Astrocyte (in vitro differentiated cells and primary cell): ENCODE measurements at regions not wholly inside any gene's neighbourhood (a gene's known extent, or its start where the extent isn't known, plus 50 kb on each side); places are given as distances from the start of the nearest gene placed in this dataset.

Experiments
- DNase-seq: peaks from one replicate; pipeline ENCODE4 v3.0.0-alpha.2; 2010; ENCODE audit warnings: low read depth
- FAIRE-seq: peaks from 2 replicates; lab custom pipeline; 2011; peaks lifted over from hg19 to GRCh38; lab: Jason Lieb, UNC
- H2AFZ ChIP-seq: 2 replicates; pipeline ENCODE4 v1.6.0; 2012; ENCODE audit warnings: low read depth, low read length, inconsistent platforms
- H3K27ac ChIP-seq: 2 replicates; pipeline ENCODE4 v1.5.1; 2011; ENCODE audit warnings: low read depth, low read length, inconsistent platforms
- H3K27me3 ChIP-seq: 2 replicates; pipeline ENCODE4 v1.6.0; 2011; ENCODE audit warnings: low read length, inconsistent platforms; ENCODE audit not compliant: insufficient read depth
- H3K36me3 ChIP-seq: 2 replicates; pipeline ENCODE4 v1.5.1; 2011; ENCODE audit warnings: low read length, inconsistent platforms; ENCODE audit not compliant: insufficient read depth
- H3K4me1 ChIP-seq: 2 replicates; pipeline ENCODE4 v1.5.1; 2011; ENCODE audit warnings: low read length, inconsistent platforms; ENCODE audit not compliant: insufficient read depth
- H3K4me2 ChIP-seq: 2 replicates; pipeline ENCODE4 v1.6.0; 2012; ENCODE audit warnings: low read length, inconsistent platforms
- H3K4me3 ChIP-seq: 2 replicates; pipeline ENCODE4 v1.5.1; 2011; ENCODE audit warnings: low read depth, mild to moderate bottlenecking, low read length, inconsistent platforms; ENCODE audit not compliant: insufficient read depth
- H3K79me2 ChIP-seq: 2 replicates; pipeline ENCODE4 v1.6.0; 2012; ENCODE audit warnings: mild to moderate bottlenecking, low read length, inconsistent platforms; ENCODE audit not compliant: insufficient read depth
- H3K9ac ChIP-seq: 2 replicates; pipeline ENCODE4 v1.6.0; 2012; ENCODE audit warnings: mild to moderate bottlenecking, low read length, inconsistent platforms
- H3K9me3 ChIP-seq: 2 replicates; pipeline ENCODE4 v1.5.1; 2012; ENCODE audit warnings: low read depth, mild to moderate bottlenecking, low read length, inconsistent platforms; ENCODE audit not compliant: insufficient read depth
- H4K20me1 ChIP-seq: 2 replicates; pipeline ENCODE4 v1.6.0; 2012; ENCODE audit warnings: low read length, inconsistent platforms; ENCODE audit not compliant: insufficient read depth
- H3K27ac Mint-ChIP-seq: one replicate; pipeline ENCODE4 v1.8.0; 2021; ENCODE audit warnings: mild to moderate bottlenecking, mixed read lengths; ENCODE audit not compliant: unreplicated experiment
- H3K27me3 Mint-ChIP-seq: one replicate; pipeline ENCODE4 v1.8.0; 2021; ENCODE audit warnings: low read depth, mixed read lengths; ENCODE audit not compliant: unreplicated experiment
- H3K36me3 Mint-ChIP-seq: one replicate; pipeline ENCODE4 v1.8.0; 2021; ENCODE audit warnings: low read depth, mixed read lengths; ENCODE audit not compliant: unreplicated experiment
- H3K4me1 Mint-ChIP-seq: one replicate; pipeline ENCODE4 v1.8.0; 2021; ENCODE audit warnings: low read depth, mixed read lengths; ENCODE audit not compliant: unreplicated experiment
- H3K4me3 Mint-ChIP-seq: one replicate; pipeline ENCODE4 v1.8.0; 2021; ENCODE audit warnings: mild to moderate bottlenecking, moderate library complexity, mixed read lengths; ENCODE audit not compliant: unreplicated experiment
- H3K9me3 Mint-ChIP-seq: one replicate; pipeline ENCODE4 v1.8.0; 2021; ENCODE audit warnings: mild to moderate bottlenecking, mixed read lengths; ENCODE audit not compliant: unreplicated experiment
- EZH2 ChIP-seq: IDR thresholded peaks from 2 replicates; pipeline ENCODE4 v1.6.1; 2012; ENCODE audit warnings: mild to moderate bottlenecking, low read length, inconsistent platforms; ENCODE audit not compliant: insufficient read depth
- TF ChIP-seq, protein P1 (sequence below): IDR thresholded peaks from 2 replicates; pipeline ENCODE4 v1.5.1; 2011; ENCODE audit warnings: low read depth, mild to moderate bottlenecking, inconsistent platforms, low read length, moderate library complexity; ENCODE audit not compliant: insufficient read depth

DNA sequence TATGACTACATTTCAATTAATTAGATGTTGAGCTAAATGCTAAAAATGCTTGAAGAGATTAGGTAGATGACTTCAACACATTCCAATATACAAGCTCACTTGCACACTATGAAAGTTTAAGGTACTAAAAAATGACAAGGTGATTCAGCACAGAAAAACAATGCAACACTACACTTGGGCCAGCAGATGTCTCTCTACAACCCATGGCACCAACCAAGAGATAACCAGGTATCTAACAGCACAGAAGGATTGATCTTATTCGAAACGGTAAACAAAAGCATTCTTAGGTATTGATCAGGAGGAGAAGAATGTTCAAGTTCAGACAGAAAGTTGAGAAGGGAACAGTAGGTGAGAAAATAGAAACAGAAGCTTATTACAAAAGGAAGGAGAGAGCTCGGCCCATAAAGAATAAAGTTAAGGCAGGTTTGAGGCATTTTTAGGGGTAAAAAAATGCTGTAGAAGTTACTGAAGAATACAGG is 248.2 kb upstream of the KLF14 start:
- peak; percentile 64 for FAIRE-seq
- DNase-seq: peak; percentile 53
- Histone ChIP-seq H3K9me3 (no peaks in the 10 kb centered on the region), H2AFZ (no peak overlapping the region), H3K36me3 (no peaks in the 10 kb centered on the region), H3K27ac (no peak overlapping the region), H3K4me1 (no peaks in the 10 kb centered on the region), H3K4me2 (no peak overlapping the region), H3K27me3 (no peaks in the 10 kb centered on the region), H3K9ac (no peak overlapping the region), H3K79me2 (no peaks in the 10 kb centered on the region), H4K20me1 (peaks cover 4% of the 10 kb centered on the region), H3K4me3 (no peak overlapping the region)
- peaks cover 13% of the 10 kb centered on the region for H3K36me3 Mint-ChIP-seq
- H3K27me3 Mint-ChIP-seq: no peaks in the 10 kb centered on the region
- H3K9me3 Mint-ChIP-seq: no peaks in the 10 kb centered on the region
- H3K4me3 Mint-ChIP-seq: no peak overlapping the region
- TF ChIP-seq, protein P1, sequence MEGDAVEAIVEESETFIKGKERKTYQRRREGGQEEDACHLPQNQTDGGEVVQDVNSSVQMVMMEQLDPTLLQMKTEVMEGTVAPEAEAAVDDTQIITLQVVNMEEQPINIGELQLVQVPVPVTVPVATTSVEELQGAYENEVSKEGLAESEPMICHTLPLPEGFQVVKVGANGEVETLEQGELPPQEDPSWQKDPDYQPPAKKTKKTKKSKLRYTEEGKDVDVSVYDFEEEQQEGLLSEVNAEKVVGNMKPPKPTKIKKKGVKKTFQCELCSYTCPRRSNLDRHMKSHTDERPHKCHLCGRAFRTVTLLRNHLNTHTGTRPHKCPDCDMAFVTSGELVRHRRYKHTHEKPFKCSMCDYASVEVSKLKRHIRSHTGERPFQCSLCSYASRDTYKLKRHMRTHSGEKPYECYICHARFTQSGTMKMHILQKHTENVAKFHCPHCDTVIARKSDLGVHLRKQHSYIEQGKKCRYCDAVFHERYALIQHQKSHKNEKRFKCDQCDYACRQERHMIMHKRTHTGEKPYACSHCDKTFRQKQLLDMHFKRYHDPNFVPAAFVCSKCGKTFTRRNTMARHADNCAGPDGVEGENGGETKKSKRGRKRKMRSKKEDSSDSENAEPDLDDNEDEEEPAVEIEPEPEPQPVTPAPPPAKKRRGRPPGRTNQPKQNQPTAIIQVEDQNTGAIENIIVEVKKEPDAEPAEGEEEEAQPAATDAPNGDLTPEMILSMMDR: peak; percentile 88
- no peak for TF ChIP-seq EZH2
- no peak overlapping the region for H3K27ac Mint-ChIP-seq
- peaks cover 15% of the 10 kb centered on the region for H3K4me1 Mint-ChIP-seq

DNA sequence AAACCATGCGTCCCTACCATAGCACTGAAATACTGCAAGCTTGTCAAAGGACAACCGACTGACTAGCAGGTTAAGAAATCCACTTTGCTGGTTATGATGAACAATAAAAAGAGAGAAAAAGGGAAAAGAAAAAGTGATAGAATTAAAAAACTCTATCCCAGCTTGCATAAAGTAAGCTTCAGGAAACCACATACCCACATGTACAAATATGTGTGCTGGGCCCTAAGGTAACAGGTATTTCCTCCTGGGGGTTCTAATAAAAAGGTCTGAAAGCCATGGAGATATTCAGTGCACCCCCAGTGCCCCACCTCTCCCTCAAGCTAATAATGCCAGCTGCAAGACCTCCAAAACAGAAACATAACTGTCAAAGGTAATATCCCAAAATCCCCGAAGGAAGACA is 248.6 kb upstream of the KLF14 start:
- no peak for TF ChIP-seq EZH2
- TF ChIP-seq, protein P1: no peak
- FAIRE-seq (no peak), DNase-seq (no peak)
- Mint-ChIP-seq H3K9me3 (no peaks in the 10 kb centered on the region), H3K4me3 (no peak overlapping the region), H3K4me1 (peaks cover 20% of the 10 kb centered on the region), H3K27ac (no peak overlapping the region), H3K36me3 (peaks cover 12% of the 10 kb centered on the region), H3K27me3 (no peaks in the 10 kb centered on the region)
- no peak overlapping the region for H3K4me2 ChIP-seq
- no peak overlapping the region for H3K4me3 ChIP-seq
- H3K27ac ChIP-seq: no peak overlapping the region
- H3K9me3 ChIP-seq: no peaks in the 10 kb centered on the region
- no peak overlapping the region for H2AFZ ChIP-seq
- no peaks in the 10 kb centered on the region for H3K36me3 ChIP-seq
- no peak overlapping the region for H3K9ac ChIP-seq
- peaks cover 4% of the 10 kb centered on the region for H4K20me1 ChIP-seq
- H3K27me3 ChIP-seq: no peaks in the 10 kb centered on the region
- no peaks in the 10 kb centered on the region for H3K4me1 ChIP-seq
- no peaks in the 10 kb centered on the region for H3K79me2 ChIP-seq

DNA sequence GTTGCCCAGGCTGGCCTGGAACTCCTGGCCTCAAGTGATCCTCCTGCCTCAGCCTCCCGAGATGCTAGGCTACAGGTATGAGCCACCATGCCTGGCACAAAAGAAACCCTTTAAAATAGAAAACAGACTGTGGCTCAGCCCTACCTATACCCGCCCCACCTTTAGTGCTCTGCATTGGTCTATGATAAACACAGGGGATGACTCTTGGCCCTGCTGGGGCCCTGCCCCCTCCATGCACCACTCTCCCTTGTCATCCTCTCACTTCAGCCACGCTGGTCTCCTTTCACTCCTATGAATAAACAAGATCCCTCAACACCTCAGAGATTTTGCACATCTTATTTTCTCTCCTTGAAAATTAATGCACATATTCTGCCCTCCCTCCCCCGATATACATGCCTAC is 251.4 kb upstream of the KLF14 start:
- no peak overlapping the region for H3K9ac ChIP-seq
- Mint-ChIP-seq H3K4me3 (no peak overlapping the region), H3K36me3 (peaks cover 16% of the 10 kb centered on the region), H3K27ac (no peak overlapping the region), H3K27me3 (no peaks in the 10 kb centered on the region), H3K4me1 (peaks cover 36% of the 10 kb centered on the region), H3K9me3 (no peaks in the 10 kb centered on the region)
- no peak overlapping the region for H3K4me2 ChIP-seq
- peaks cover 4% of the 10 kb centered on the region for H4K20me1 ChIP-seq
- TF ChIP-seq, protein P1: no peak
- no peak for TF ChIP-seq EZH2
- peaks cover 3% of the 10 kb centered on the region for H3K4me1 ChIP-seq
- no peak overlapping the region for H2AFZ ChIP-seq
- no peaks in the 10 kb centered on the region for H3K79me2 ChIP-seq
- H3K9me3 ChIP-seq: no peaks in the 10 kb centered on the region
- no peaks in the 10 kb centered on the region for H3K27me3 ChIP-seq
- H3K27ac ChIP-seq: no peak overlapping the region
- no peak for DNase-seq
- FAIRE-seq: no peak
- no peak overlapping the region for H3K4me3 ChIP-seq
- H3K36me3 ChIP-seq: no peaks in the 10 kb centered on the region
